ENCODE measurements at regions not wholly inside any gene's neighbourhood (a gene's known extent, or its start where the extent isn't known, plus 50 kb on each side); places are given as distances from the start of the nearest gene placed in this dataset.

DNA sequence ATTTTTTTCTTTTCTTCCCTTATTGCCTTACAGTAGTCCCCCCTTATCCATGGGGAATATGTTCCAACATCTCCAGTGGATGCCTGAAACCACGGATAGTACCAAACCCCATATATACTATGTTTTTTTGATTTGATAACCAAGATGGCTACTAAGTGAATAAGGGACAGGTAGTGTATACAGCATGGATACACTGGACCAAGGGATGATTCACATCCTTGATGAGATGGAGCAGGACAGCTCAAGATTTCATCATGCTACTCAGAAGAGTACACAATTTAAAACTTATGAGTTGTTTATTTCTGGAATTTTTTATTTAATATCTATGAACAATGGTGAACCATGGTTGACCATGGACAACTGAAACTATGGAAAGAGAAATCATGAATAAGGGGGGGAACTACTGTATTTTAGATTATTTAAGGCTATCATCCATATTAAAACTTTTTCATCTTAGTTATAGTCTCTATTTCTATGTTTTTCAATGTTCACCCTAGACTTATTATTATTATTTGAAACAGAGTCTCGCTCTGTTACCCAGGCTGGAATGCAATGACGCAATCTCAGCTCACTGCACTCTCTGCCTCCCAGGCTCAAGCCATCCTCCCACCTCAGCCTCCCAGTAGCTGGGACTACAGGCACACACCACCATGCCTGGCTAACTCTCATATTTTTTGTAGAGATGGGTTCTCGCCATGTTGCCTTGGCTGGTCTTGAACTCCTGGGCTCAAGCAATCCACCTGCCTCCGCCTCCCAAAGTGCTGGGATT is 188.0 kb upstream of the PELI2 start:
- ChIA-PET POLR2A (no interaction called here), CTCF (no interaction called here)
- H3K27ac Mint-ChIP-seq: no peak overlapping the region
- no peaks in the 10 kb centered on the region for H3K4me1 Mint-ChIP-seq
- no peak overlapping the region for H3K4me3 Mint-ChIP-seq
- peaks cover 2% of the 10 kb centered on the region for H3K9me3 Mint-ChIP-seq
- peaks cover 8% of the 10 kb centered on the region for H3K27me3 Mint-ChIP-seq
- DNase-seq: no peak
- H3K36me3 Mint-ChIP-seq (ENCODE audit: low read depth): no peaks in the 10 kb centered on the region

DNA sequence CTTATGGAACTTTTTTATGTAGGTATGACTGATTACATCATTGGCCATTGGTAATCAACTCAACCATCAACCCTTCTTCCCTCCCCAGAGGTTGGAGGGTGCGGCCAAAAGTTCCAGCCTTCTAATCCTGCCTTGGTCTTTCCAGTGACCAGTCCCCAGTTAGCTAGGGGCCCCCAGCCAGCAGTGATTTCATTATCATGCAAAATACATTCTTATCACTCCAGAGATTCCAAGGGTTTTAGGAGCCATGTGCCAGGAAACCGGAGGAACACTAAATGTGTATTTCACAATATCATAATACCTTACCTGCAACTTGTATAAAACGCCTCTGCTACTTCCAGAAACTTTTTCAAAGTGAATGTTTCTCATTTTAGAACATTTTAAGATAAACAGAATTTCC is 181.5 kb upstream of the PELI2 start:
- DNase-seq: no peak
- H3K27ac Mint-ChIP-seq: no peak overlapping the region
- H3K36me3 Mint-ChIP-seq (ENCODE audit: low read depth): no peaks in the 10 kb centered on the region
- H3K9me3 Mint-ChIP-seq: peaks cover 2% of the 10 kb centered on the region
- H3K4me1 Mint-ChIP-seq: no peaks in the 10 kb centered on the region
- POLR2A ChIA-PET: no interaction called here
- peaks cover 6% of the 10 kb centered on the region for H3K27me3 Mint-ChIP-seq
- H3K4me3 Mint-ChIP-seq: no peak overlapping the region
- CTCF ChIA-PET: no interaction called here

GRCh38 chr14:55938249-55938791 is 179.9 kb upstream of the PELI2 start:
- Mint-ChIP-seq H3K27ac (no peak overlapping the region), H3K4me3 (no peak overlapping the region), H3K36me3 (ENCODE audit: low read depth) (no peaks in the 10 kb centered on the region), H3K27me3 (peaks cover 3% of the 10 kb centered on the region), H3K9me3 (peaks cover 2% of the 10 kb centered on the region), H3K4me1 (no peaks in the 10 kb centered on the region)
- POLR2A ChIA-PET: no interaction called here
- DNase-seq: no peak
- CTCF ChIA-PET: interaction anchor here (0.9 to 1.1 kb wide), 2 partner anchors 11 to 536 kb away, joined by 3 to 4 read pairs; no protein-coding TSS in a partner anchor

- no peak overlapping the region for H3K4me3 Mint-ChIP-seq
- no peaks in the 10 kb centered on the region for H3K36me3 Mint-ChIP-seq (ENCODE audit: low read depth)
- no peak overlapping the region for H3K27ac Mint-ChIP-seq
- ChIA-PET POLR2A (no interaction called here), CTCF (no interaction called here)
- no peaks in the 10 kb centered on the region for H3K9me3 Mint-ChIP-seq
- DNase-seq: no peak
- no peaks in the 10 kb centered on the region for H3K4me1 Mint-ChIP-seq
- peaks cover 3% of the 10 kb centered on the region for H3K27me3 Mint-ChIP-seq
These were observed 176.0 kb upstream of the PELI2 start for GRCh38 chr14:55942076-55942654.

DNA sequence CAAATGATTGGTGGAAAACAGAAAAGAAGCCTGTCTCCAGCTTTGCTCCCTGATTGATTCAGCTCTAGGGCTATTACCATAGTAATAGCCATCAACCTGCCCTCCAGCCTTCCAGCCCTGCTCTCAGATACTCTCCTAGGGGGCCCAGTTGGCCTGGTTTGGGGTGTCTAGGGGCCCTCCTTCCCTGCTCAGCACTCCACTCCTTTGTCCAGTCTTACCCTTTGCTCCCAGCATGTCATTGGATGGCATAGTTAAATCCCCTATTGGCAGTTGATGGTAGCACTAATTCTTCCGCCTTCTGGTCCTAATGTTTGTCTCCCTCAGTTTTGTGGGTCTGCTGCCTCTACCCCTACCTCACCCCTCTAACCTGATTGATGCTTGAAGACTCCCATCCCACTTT is 175.4 kb upstream of the PELI2 start:
- Mint-ChIP-seq H3K9me3 (no peaks in the 10 kb centered on the region), H3K27ac (no peak overlapping the region), H3K27me3 (peaks cover 3% of the 10 kb centered on the region), H3K36me3 (ENCODE audit: low read depth) (no peaks in the 10 kb centered on the region), H3K4me1 (no peaks in the 10 kb centered on the region), H3K4me3 (no peak overlapping the region)
- POLR2A ChIA-PET: no interaction called here
- CTCF ChIA-PET: no interaction called here
- DNase-seq: no peak

GRCh38 chr14:55944757-55945156 is 173.5 kb upstream of the PELI2 start:
- Mint-ChIP-seq H3K4me3 (no peak overlapping the region), H3K9me3 (no peaks in the 10 kb centered on the region), H3K27ac (no peak overlapping the region), H3K36me3 (ENCODE audit: low read depth) (no peaks in the 10 kb centered on the region), H3K4me1 (no peaks in the 10 kb centered on the region), H3K27me3 (peaks cover 7% of the 10 kb centered on the region)
- CTCF ChIA-PET: no interaction called here
- POLR2A ChIA-PET: no interaction called here
- no peak for DNase-seq

DNA sequence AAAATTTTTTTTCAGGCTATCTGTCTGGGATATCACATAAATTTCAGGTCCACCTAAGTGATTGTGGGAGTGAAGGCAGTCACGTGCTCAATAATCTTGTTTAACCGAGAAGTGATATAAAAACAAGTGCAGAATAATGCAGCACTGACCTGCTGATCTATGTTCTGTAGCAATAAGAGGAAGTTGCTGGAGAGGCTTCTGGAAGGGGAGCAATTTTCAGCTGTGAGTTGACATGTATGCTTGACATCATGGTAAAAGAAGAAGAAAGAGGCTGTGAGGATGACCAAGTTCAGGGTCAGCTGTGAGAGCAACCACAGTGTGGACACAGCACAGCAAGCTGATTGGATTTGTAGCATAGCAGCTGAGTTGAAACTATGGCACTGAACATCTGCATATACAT is 172.0 kb upstream of the PELI2 start:
- CTCF ChIA-PET: no interaction called here
- Mint-ChIP-seq H3K4me3 (no peak overlapping the region), H3K27me3 (peaks cover 5% of the 10 kb centered on the region), H3K27ac (no peak overlapping the region), H3K9me3 (no peaks in the 10 kb centered on the region), H3K36me3 (ENCODE audit: low read depth) (no peaks in the 10 kb centered on the region), H3K4me1 (no peaks in the 10 kb centered on the region)
- DNase-seq: no peak
- POLR2A ChIA-PET: interaction anchor here (0.8 kb wide), 1 partner anchor 12 kb away, joined by 3 read pairs; no protein-coding TSS in a partner anchor

DNA sequence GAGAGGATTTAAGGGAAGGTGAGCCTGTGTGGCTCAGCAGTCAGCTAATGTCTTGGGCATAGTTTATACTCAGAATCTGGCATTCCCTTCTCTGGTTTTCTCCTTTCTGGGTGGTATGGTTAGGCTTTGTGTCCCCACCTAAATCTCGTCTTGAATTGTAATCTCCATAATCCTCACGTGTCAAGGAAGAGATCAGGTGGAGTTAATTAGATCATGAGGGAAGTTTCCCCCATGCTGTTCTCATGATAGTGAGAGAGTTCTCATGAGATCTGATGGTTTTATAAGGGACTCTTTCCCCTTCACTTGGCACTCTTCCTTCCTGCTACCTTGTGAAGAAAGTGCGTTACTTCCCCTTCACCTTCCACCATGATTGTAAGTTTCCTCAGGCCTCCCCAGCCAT is 169.8 kb upstream of the PELI2 start:
- Mint-ChIP-seq H3K27me3 (peaks cover 5% of the 10 kb centered on the region), H3K36me3 (ENCODE audit: low read depth) (no peaks in the 10 kb centered on the region), H3K4me3 (no peak overlapping the region), H3K4me1 (no peaks in the 10 kb centered on the region), H3K27ac (no peak overlapping the region), H3K9me3 (no peaks in the 10 kb centered on the region)
- ChIA-PET CTCF (no interaction called here), POLR2A (no interaction called here)
- DNase-seq: no peak

DNA sequence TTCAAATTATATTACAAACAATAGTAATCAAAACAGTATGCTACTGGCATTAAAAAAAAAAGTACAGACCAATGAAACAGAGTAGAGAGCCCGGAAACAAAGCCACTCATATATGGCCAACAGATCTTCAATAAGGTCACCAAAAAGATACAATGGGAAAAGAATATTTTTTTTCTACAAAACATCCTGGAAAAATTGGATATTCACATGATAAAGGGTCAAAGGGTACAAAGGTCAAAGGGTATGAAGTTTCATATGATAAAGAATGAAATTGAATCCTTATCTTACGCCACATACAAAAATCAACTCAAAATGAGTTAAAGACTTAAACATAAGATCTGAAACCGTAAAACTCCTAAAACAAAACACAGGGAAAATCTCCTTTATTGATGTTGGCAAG is 168.5 kb upstream of the PELI2 start:
- ChIA-PET POLR2A (no interaction called here), CTCF (interaction anchor here (1.0 kb wide), 1 partner anchor 12 kb away, joined by 3 read pairs; no protein-coding TSS in a partner anchor)
- no peaks in the 10 kb centered on the region for H3K4me1 Mint-ChIP-seq
- DNase-seq: no peak
- H3K27ac Mint-ChIP-seq: no peak overlapping the region
- no peak overlapping the region for H3K4me3 Mint-ChIP-seq
- H3K27me3 Mint-ChIP-seq: peaks cover 9% of the 10 kb centered on the region
- no peaks in the 10 kb centered on the region for H3K9me3 Mint-ChIP-seq
- H3K36me3 Mint-ChIP-seq (ENCODE audit: low read depth): no peaks in the 10 kb centered on the region

- ChIA-PET CTCF (interaction anchor here (1.0 kb wide), 1 partner anchor 12 kb away, joined by 3 read pairs; no protein-coding TSS in a partner anchor), POLR2A (no interaction called here)
- Mint-ChIP-seq H3K27me3 (peaks cover 9% of the 10 kb centered on the region), H3K9me3 (no peaks in the 10 kb centered on the region), H3K4me1 (no peaks in the 10 kb centered on the region), H3K36me3 (ENCODE audit: low read depth) (no peaks in the 10 kb centered on the region), H3K27ac (no peak overlapping the region), H3K4me3 (no peak overlapping the region)
- no peak for DNase-seq
These were observed 168.1 kb upstream of the PELI2 start for GRCh38 chr14:55950135-55950534.

- Mint-ChIP-seq H3K27ac (no peak overlapping the region), H3K4me3 (no peak overlapping the region), H3K4me1 (no peaks in the 10 kb centered on the region), H3K9me3 (no peaks in the 10 kb centered on the region), H3K27me3 (peaks cover 9% of the 10 kb centered on the region), H3K36me3 (ENCODE audit: low read depth) (no peaks in the 10 kb centered on the region)
- DNase-seq: no peak
- CTCF ChIA-PET: no interaction called here
- POLR2A ChIA-PET: no interaction called here
These were observed 166.6 kb upstream of the PELI2 start for GRCh38 chr14:55951341-55952206.

DNA sequence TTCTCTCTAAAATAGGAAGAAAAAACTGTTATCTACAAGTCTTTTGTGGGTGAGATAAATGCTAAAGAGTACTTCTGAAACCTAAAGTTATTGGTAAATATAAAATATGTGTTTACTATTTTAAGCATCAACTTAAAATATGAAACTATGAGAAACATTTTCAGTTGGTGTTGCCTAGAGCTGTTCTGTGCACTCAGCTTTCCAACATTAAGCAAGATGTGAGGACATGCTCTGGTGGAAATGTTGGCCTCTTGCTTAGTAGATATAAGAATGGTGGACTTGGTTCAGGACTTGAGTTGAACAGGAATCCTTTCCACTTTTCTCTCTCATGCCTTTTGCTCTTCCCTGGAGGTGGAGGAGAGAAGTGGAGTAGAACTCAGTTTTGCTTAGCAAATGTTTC is 164.1 kb upstream of the PELI2 start:
- ChIA-PET POLR2A (no interaction called here), CTCF (no interaction called here)
- H3K27ac Mint-ChIP-seq: no peak overlapping the region
- no peak for DNase-seq
- H3K4me3 Mint-ChIP-seq: no peak overlapping the region
- H3K4me1 Mint-ChIP-seq: no peaks in the 10 kb centered on the region
- no peaks in the 10 kb centered on the region for H3K36me3 Mint-ChIP-seq (ENCODE audit: low read depth)
- peaks cover 4% of the 10 kb centered on the region for H3K27me3 Mint-ChIP-seq
- no peaks in the 10 kb centered on the region for H3K9me3 Mint-ChIP-seq

GRCh38 chr14:55955175-55955574 is 163.0 kb upstream of the PELI2 start:
- H3K27me3 Mint-ChIP-seq: peaks cover 6% of the 10 kb centered on the region

More at GRCh38 chr14:55955175-55955574, 163.0 kb upstream of the PELI2 start:
- ChIA-PET POLR2A (no interaction called here), CTCF (no interaction called here)
- H3K4me1 Mint-ChIP-seq: no peaks in the 10 kb centered on the region
- H3K27ac Mint-ChIP-seq: no peak overlapping the region
- no peak for DNase-seq
- H3K4me3 Mint-ChIP-seq: no peak overlapping the region
- H3K36me3 Mint-ChIP-seq (ENCODE audit: low read depth): no peaks in the 10 kb centered on the region
- no peaks in the 10 kb centered on the region for H3K9me3 Mint-ChIP-seq
